ENCODE measurements at regions not wholly inside any gene's neighbourhood (a gene's known extent, or its start where the extent isn't known, plus 50 kb on each side); places are given as distances from the start of the nearest gene placed in this dataset.

DNA sequence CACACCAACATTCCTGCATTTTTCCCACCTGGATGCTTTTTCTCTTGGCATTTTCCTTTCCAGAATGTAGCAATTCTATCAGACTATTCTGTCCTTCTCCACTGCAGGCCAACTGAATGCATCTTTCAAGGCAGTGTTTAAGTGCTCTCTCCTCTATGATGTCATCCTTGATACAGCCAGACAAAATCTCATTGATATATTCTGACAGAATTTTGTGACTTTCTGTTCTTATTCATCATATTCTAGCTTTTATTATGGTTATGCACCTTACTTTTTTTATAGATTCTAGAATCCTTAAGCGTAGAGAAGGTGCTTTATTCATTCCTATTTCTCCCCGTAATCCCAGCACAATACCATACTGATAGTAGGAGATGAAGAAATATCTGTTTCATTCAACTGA lies 355.5 kb upstream of the CCNH start:
- Histone ChIP-seq H3K9me2 (ENCODE audit: insufficient read depth) (no peaks in the 10 kb centered on the region), H3K4me3 (no peak overlapping the region), H3K79me2 (replicated peaks; ENCODE audit: insufficient read depth) (no peaks in the 10 kb centered on the region), H3K27ac (ENCODE audit: low read depth) (no peak overlapping the region), H4K20me1 (replicated peaks; ENCODE audit: insufficient read depth) (no peaks in the 10 kb centered on the region), H3K36me3 (ENCODE audit: insufficient read depth) (no peaks in the 10 kb centered on the region), H3K27me3 (ENCODE audit: insufficient read depth) (no peaks in the 10 kb centered on the region), H3F3A (replicated peaks; ENCODE audit: low read depth) (no peaks in the 10 kb centered on the region), H3K4me1 (ENCODE audit: insufficient read depth) (peaks cover 11% of the 10 kb centered on the region), H3K4me2 (no peak overlapping the region), H2AFZ (no peak overlapping the region)
- Mint-ChIP-seq H3K27ac (no peak overlapping the region), H3K4me3 (no peak overlapping the region), H3K9me3 (no peaks in the 10 kb centered on the region), H3K27me3 (ENCODE audit: insufficient read depth, low read depth, poor library complexity) (no peaks in the 10 kb centered on the region), H3K4me1 (peaks cover 13% of the 10 kb centered on the region; the same call in 2 of the 3 replicates), H3K36me3 (ENCODE audit: low read depth) (no peaks in the 10 kb centered on the region)
- ATAC-seq (no peak), DNase-seq (ENCODE audit: low spot score) (no peak)
- TF ChIP-seq ZNF331 (CRISPR knock-in tag; IDR thresholded peaks at IDR 0.05; ENCODE audit: low read depth) (no peak), STAT1 (IDR thresholded peaks at IDR 0.05; ENCODE audit: unreplicated experiment) (no peak), JUNB (IDR thresholded peaks at IDR 0.05; ENCODE audit: unreplicated experiment) (no peak)
- TF ChIP-seq, protein P1, sequence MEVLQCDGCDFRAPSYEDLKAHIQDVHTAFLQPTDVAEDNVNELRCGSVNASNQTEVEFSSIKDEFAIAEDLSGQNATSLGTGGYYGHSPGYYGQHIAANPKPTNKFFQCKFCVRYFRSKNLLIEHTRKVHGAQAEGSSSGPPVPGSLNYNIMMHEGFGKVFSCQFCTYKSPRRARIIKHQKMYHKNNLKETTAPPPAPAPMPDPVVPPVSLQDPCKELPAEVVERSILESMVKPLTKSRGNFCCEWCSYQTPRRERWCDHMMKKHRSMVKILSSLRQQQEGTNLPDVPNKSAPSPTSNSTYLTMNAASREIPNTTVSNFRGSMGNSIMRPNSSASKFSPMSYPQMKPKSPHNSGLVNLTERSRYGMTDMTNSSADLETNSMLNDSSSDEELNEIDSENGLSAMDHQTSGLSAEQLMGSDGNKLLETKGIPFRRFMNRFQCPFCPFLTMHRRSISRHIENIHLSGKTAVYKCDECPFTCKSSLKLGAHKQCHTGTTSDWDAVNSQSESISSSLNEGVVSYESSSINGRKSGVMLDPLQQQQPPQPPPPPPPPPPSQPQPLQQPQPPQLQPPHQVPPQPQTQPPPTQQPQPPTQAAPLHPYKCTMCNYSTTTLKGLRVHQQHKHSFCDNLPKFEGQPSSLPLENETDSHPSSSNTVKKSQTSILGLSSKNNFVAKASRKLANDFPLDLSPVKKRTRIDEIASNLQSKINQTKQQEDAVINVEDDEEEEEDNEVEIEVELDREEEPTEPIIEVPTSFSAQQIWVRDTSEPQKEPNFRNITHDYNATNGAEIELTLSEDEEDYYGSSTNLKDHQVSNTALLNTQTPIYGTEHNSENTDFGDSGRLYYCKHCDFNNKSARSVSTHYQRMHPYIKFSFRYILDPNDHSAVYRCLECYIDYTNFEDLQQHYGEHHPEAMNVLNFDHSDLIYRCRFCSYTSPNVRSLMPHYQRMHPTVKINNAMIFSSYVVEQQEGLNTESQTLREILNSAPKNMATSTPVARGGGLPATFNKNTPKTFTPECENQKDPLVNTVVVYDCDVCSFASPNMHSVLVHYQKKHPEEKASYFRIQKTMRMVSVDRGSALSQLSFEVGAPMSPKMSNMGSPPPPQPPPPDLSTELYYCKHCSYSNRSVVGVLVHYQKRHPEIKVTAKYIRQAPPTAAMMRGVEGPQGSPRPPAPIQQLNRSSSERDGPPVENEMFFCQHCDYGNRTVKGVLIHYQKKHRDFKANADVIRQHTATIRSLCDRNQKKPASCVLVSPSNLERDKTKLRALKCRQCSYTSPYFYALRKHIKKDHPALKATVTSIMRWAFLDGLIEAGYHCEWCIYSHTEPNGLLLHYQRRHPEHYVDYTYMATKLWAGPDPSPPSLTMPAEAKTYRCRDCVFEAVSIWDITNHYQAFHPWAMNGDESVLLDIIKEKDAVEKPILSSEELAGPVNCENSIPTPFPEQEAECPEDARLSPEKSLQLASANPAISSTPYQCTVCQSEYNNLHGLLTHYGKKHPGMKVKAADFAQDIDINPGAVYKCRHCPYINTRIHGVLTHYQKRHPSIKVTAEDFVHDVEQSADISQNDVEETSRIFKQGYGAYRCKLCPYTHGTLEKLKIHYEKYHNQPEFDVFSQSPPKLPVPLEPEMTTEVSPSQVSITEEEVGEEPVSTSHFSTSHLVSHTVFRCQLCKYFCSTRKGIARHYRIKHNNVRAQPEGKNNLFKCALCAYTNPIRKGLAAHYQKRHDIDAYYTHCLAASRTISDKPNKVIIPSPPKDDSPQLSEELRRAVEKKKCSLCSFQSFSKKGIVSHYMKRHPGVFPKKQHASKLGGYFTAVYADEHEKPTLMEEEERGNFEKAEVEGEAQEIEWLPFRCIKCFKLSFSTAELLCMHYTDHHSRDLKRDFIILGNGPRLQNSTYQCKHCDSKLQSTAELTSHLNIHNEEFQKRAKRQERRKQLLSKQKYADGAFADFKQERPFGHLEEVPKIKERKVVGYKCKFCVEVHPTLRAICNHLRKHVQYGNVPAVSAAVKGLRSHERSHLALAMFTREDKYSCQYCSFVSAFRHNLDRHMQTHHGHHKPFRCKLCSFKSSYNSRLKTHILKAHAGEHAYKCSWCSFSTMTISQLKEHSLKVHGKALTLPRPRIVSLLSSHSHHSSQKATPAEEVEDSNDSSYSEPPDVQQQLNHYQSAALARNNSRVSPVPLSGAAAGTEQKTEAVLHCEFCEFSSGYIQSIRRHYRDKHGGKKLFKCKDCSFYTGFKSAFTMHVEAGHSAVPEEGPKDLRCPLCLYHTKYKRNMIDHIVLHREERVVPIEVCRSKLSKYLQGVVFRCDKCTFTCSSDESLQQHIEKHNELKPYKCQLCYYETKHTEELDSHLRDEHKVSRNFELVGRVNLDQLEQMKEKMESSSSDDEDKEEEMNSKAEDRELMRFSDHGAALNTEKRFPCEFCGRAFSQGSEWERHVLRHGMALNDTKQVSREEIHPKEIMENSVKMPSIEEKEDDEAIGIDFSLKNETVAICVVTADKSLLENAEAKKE (CRISPR knock-in tag; IDR thresholded peaks at IDR 0.05) = no peak

DNA sequence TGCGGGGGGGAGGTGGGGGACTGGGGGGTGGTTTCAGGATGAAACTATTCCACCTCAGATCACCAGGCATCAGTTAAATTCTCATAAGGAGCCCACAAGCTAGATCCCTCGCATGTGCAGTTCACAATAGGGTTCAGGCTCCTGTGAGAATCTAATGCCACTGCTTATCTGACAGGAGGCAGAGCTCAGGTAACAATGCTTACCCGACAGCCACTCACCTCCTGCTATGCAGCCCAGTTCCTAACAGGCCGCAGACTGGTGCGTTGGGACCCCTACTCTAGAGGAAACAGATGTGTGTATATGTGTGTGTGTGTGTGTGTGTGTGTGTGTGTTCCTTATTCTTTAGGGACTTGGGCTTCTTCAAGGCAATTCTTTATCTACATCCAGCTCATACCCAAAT lies 352.3 kb upstream of the CCNH start:
- Histone ChIP-seq H3K4me1 (ENCODE audit: insufficient read depth) (0 out of 2 replicates have a peak, but pooled peaks cover 3% of the 10 kb centered on the region), H3K27me3 (ENCODE audit: insufficient read depth) (no peaks in the 10 kb centered on the region), H3K9me2 (ENCODE audit: insufficient read depth) (no peaks in the 10 kb centered on the region), H3K36me3 (ENCODE audit: insufficient read depth) (no peaks in the 10 kb centered on the region), H3K4me3 (no peak overlapping the region), H3K27ac (ENCODE audit: low read depth) (no peak overlapping the region), H3K79me2 (replicated peaks; ENCODE audit: insufficient read depth) (no peaks in the 10 kb centered on the region), H4K20me1 (replicated peaks; ENCODE audit: insufficient read depth) (no peaks in the 10 kb centered on the region), H3F3A (replicated peaks; ENCODE audit: low read depth) (no peaks in the 10 kb centered on the region), H3K4me2 (no peak overlapping the region), H2AFZ (no peak overlapping the region)
- Mint-ChIP-seq H3K4me3 (no peak overlapping the region), H3K27me3 (ENCODE audit: insufficient read depth, low read depth, poor library complexity) (no peaks in the 10 kb centered on the region), H3K4me1 (peaks cover 5% of the 10 kb centered on the region; the same call in 2 of the 3 replicates), H3K9me3 (no peaks in the 10 kb centered on the region), H3K27ac (no peak overlapping the region), H3K36me3 (ENCODE audit: low read depth) (no peaks in the 10 kb centered on the region)
- ATAC-seq = peak; percentile 79
- DNase-seq (ENCODE audit: low spot score) = no peak
- TF ChIP-seq POLR2AphosphoS5 (IDR thresholded peaks at IDR 0.05; ENCODE audit: low read depth) = no peak
- no peak for TF ChIP-seq ZNF331 (CRISPR knock-in tag; IDR thresholded peaks at IDR 0.05; ENCODE audit: low read depth)
- no peak for TF ChIP-seq EZH2 (IDR thresholded peaks at IDR 0.05; ENCODE audit: low read depth, unreplicated experiment)
- TF ChIP-seq, protein P2, sequence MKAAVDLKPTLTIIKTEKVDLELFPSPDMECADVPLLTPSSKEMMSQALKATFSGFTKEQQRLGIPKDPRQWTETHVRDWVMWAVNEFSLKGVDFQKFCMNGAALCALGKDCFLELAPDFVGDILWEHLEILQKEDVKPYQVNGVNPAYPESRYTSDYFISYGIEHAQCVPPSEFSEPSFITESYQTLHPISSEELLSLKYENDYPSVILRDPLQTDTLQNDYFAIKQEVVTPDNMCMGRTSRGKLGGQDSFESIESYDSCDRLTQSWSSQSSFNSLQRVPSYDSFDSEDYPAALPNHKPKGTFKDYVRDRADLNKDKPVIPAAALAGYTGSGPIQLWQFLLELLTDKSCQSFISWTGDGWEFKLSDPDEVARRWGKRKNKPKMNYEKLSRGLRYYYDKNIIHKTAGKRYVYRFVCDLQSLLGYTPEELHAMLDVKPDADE (IDR thresholded peaks at IDR 0.05) = no peak
- TF ChIP-seq, protein P3, sequence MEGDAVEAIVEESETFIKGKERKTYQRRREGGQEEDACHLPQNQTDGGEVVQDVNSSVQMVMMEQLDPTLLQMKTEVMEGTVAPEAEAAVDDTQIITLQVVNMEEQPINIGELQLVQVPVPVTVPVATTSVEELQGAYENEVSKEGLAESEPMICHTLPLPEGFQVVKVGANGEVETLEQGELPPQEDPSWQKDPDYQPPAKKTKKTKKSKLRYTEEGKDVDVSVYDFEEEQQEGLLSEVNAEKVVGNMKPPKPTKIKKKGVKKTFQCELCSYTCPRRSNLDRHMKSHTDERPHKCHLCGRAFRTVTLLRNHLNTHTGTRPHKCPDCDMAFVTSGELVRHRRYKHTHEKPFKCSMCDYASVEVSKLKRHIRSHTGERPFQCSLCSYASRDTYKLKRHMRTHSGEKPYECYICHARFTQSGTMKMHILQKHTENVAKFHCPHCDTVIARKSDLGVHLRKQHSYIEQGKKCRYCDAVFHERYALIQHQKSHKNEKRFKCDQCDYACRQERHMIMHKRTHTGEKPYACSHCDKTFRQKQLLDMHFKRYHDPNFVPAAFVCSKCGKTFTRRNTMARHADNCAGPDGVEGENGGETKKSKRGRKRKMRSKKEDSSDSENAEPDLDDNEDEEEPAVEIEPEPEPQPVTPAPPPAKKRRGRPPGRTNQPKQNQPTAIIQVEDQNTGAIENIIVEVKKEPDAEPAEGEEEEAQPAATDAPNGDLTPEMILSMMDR (conservative IDR thresholded peaks at IDR 0.05; ENCODE audit: low read depth in 2 of 2) = no peak
- TF ChIP-seq, protein P4, sequence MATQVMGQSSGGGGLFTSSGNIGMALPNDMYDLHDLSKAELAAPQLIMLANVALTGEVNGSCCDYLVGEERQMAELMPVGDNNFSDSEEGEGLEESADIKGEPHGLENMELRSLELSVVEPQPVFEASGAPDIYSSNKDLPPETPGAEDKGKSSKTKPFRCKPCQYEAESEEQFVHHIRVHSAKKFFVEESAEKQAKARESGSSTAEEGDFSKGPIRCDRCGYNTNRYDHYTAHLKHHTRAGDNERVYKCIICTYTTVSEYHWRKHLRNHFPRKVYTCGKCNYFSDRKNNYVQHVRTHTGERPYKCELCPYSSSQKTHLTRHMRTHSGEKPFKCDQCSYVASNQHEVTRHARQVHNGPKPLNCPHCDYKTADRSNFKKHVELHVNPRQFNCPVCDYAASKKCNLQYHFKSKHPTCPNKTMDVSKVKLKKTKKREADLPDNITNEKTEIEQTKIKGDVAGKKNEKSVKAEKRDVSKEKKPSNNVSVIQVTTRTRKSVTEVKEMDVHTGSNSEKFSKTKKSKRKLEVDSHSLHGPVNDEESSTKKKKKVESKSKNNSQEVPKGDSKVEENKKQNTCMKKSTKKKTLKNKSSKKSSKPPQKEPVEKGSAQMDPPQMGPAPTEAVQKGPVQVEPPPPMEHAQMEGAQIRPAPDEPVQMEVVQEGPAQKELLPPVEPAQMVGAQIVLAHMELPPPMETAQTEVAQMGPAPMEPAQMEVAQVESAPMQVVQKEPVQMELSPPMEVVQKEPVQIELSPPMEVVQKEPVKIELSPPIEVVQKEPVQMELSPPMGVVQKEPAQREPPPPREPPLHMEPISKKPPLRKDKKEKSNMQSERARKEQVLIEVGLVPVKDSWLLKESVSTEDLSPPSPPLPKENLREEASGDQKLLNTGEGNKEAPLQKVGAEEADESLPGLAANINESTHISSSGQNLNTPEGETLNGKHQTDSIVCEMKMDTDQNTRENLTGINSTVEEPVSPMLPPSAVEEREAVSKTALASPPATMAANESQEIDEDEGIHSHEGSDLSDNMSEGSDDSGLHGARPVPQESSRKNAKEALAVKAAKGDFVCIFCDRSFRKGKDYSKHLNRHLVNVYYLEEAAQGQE (IDR thresholded peaks at IDR 0.05; ENCODE audit: unreplicated experiment) = no peak

Data from GM23338 (cell line).